H1 (cell line): ENCODE measurements at regions not wholly inside any gene's neighbourhood (a gene's known extent, or its start where the extent isn't known, plus 50 kb on each side); places are given as distances from the start of the nearest gene placed in this dataset.

Experiments used
- ATF2 ChIP-seq: IDR thresholded peaks from 2 replicates; pipeline ENCODE4 v1.6.1; 2012; ENCODE audit warnings: low read length, inconsistent platforms
- CBX5 ChIP-seq: fragments of 300-800, 300-1000 bp; sonication (generic); IDR thresholded peaks from 2 replicates; pipeline ENCODE4 v1.7.1; 2016; ENCODE audit warnings: antibody characterized with exemption, low read length, low read depth
- EZH2 ChIP-seq: fragments of 200-600 bp; sonication (generic); IDR thresholded peaks from 2 replicates; pipeline ENCODE4 v1.7.1; 2012; ENCODE audit warnings: low read depth, mild to moderate bottlenecking, moderate library complexity, low read length, inconsistent platforms; ENCODE audit not compliant: severe bottlenecking
- GABPA ChIP-seq: IDR thresholded peaks from 2 replicates; pipeline ENCODE4 v1.6.1; 2011; ENCODE audit warnings: mild to moderate bottlenecking, low read length, moderate library complexity, borderline replicate concordance; ENCODE audit not compliant: insufficient read depth
- HDAC2 ChIP-seq, 2 experiments: fragments of 300-600 bp in 1 of 2; sonication (generic) in 1 of 2; IDR thresholded peaks; 2 replicates each; pipeline ENCODE4 v1.6.1; 2011 to 2012; ENCODE audit warnings: low read depth in 2 of 2, low read length in 2 of 2, mild to moderate bottlenecking in 2 of 2, moderate library complexity in 2 of 2, borderline replicate concordance in 1 of 2, inconsistent platforms in 1 of 2
- KDM1A ChIP-seq: fragments of 200-600, 300-600 bp; sonication (generic); IDR thresholded peaks from 2 replicates; pipeline ENCODE4 v1.7.1; 2016; ENCODE audit warnings: mild to moderate bottlenecking, low read length, borderline replicate concordance
- POLR2A ChIP-seq, 2 experiments: IDR thresholded peaks; 1 replicate in 1 of 2; 2 replicates in 1 of 2; pipeline ENCODE4 v1.6.1; 2011; ENCODE audit warnings: low read depth in 2 of 2, low read length in 2 of 2, mild to moderate bottlenecking in 2 of 2; ENCODE audit errors: control extremely low read depth in 1 of 2
- POLR2AphosphoS5 ChIP-seq: IDR thresholded peaks from 2 replicates; pipeline ENCODE4 v1.6.1; 2011; ENCODE audit warnings: low read depth, low read length
- RFX5 ChIP-seq: IDR thresholded peaks from 2 replicates; pipeline ENCODE4 v1.6.1; 2011; ENCODE audit warnings: low read depth, low read length, improper control_type of control experiment, borderline replicate concordance
- RXRA ChIP-seq: IDR thresholded peaks from 2 replicates; pipeline ENCODE4 v1.6.1; 2011; ENCODE audit warnings: low read depth, mild to moderate bottlenecking, low read length, moderate library complexity; ENCODE audit not compliant: insufficient read depth
- TF ChIP-seq, protein P1 (sequence below), 3 experiments: IDR thresholded peaks; 1 replicate in 2 of 3; 2 replicates in 1 of 3; pipeline versions ENCODE4 v1.5.1 to v1.6.1; 2011; ENCODE audit warnings: low read length in 3 of 3, mild to moderate bottlenecking in 3 of 3, inconsistent platforms in 2 of 3, low read depth in 1 of 3, moderate library complexity in 1 of 3; ENCODE audit not compliant: insufficient read depth in 1 of 3; ENCODE audit errors: control extremely low read depth in 1 of 3

GRCh38 chr3:159441279-159441678 is 547.4 kb upstream of the IL12A start:
- TF ChIP-seq POLR2AphosphoS5 = no peak
- TF ChIP-seq ATF2 = no peak
- no peak for TF ChIP-seq POLR2A (IDR thresholded peaks at IDR 0.05; ENCODE audit: control extremely low read depth in 1 of 2, low read depth in 2 of 2, low read length in 2 of 2)
- TF ChIP-seq KDM1A = no peak
- no peak for TF ChIP-seq EZH2
- TF ChIP-seq GABPA = no peak
- TF ChIP-seq, protein P1, sequence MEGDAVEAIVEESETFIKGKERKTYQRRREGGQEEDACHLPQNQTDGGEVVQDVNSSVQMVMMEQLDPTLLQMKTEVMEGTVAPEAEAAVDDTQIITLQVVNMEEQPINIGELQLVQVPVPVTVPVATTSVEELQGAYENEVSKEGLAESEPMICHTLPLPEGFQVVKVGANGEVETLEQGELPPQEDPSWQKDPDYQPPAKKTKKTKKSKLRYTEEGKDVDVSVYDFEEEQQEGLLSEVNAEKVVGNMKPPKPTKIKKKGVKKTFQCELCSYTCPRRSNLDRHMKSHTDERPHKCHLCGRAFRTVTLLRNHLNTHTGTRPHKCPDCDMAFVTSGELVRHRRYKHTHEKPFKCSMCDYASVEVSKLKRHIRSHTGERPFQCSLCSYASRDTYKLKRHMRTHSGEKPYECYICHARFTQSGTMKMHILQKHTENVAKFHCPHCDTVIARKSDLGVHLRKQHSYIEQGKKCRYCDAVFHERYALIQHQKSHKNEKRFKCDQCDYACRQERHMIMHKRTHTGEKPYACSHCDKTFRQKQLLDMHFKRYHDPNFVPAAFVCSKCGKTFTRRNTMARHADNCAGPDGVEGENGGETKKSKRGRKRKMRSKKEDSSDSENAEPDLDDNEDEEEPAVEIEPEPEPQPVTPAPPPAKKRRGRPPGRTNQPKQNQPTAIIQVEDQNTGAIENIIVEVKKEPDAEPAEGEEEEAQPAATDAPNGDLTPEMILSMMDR (IDR thresholded peaks at IDR 0.05; ENCODE audit: control extremely low read depth in 1 of 3, insufficient read depth in 1 of 3, low read depth in 1 of 3, low read length in 3 of 3) = no peak
- no peak for TF ChIP-seq RXRA
- no peak for TF ChIP-seq HDAC2 (IDR thresholded peaks at IDR 0.05; ENCODE audit: borderline replicate concordance in 1 of 2, low read depth in 2 of 2, low read length in 2 of 2)
- no peak for TF ChIP-seq RFX5
- no peak for TF ChIP-seq CBX5
